CD4-positive, alpha-beta T cell treated with Interleukin-6 at 100 ng/mL for 8 hours (primary cell): ENCODE measurements at regions not wholly inside any gene's neighbourhood (a gene's known extent, or its start where the extent isn't known, plus 50 kb on each side); places are given as distances from the start of the nearest gene placed in this dataset.
"Not testable (repeated sequence)": the region's sequence is repeated elsewhere in the genome, so short reads cannot be mapped to it uniquely, and the experiment has no call there.

ENCODE experiments used
- DNase-seq: peaks from one replicate; pipeline ENCODE4 v3.0.0-alpha.2; 2020; ENCODE audit warnings: mixed read lengths, low spot score

DNA sequence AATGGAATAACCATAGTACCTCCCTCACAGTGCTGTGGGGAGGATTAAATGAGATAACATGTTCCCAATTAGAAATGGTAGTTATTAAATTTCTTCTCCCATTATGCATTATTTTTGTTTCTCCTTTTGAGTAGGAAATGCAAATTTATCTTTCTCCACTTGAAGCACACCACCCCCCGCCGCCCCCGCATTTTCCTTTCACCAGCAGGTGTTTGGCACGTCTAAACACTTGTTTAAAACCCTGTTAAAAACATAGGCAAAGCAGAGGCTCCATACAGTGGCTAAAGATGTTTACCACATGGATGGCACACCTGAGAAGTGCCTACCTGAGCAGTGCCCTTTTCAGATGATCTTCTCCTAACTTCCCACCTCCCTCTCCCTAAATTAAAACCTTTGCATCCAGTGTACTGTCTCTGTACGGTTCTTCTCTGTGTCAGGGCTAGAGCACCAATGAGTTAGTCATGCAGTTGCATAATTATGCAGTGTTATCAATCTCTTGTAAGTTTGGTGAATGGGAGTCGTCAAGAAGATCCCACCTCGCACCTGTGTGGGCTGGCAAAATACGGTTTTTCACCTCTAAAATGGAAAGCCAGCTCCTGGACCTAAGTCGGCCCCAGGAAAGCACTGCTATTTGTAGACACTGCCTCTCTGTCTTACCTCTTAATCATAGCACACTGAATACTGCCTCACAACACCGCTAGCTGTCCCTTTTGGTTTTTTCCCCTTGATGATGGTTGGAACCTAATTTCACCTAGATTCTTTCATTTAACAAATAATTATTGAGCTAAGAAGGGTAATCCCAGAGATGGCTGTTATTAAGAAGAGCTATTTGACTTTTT lies 122.0 kb downstream of the CT47B1 start:
- DNase-seq: no peak

DNA sequence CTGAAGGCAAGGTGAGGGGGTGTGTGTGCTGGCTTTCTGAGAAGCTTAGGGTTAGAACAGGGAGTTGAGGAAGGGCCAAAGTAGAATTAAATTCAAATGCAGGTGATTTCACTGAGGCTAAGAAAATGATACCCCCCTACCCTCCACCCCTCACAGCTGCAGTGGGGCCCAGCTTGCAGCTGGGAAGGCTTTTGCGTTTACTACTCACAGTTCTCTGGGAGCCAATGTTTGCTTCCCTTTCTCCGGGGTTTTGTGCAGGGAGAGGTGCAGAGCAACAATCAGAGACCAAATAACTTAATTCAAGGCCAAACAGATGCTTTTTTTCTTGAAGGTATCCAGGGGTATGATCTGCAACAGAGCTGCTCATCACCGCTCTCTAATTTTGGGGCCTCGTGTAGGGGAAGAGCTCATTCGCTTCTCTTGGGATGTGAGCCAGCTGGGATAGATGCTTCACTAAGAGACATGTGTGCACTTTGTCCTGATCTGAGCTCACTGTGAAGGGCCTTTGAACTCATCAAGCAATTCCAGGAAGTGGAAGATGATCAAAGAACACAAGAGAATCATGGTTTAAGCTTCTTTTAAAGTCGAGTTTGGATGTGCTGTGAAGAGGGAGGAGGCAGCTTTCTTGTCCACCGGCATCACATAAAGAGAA lies 122.7 kb upstream of the C1GALT1C1 start:
- no peak for DNase-seq

GRCh38 chrX:120751683-120752082 lies 121.8 kb upstream of the C1GALT1C1 start:
- DNase-seq: no peak

DNA sequence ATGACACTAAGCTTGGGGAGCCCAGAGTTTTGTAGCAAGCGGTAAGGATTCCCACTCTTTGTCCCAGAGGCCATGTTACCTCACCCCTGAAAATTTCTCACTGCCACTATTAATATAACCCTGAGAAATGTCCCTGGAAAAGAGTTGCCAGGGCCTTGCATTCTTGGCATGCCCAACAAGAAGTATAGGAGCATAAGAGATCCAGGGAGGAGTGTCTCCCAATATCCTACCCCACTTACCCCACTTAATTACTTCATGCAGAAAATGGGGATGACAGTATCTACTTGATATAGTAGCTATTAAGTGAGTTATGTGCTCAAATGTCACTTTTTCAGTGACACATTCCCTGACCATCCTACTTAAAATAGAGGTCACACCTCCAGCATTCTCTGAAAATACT lies 120.5 kb upstream of the C1GALT1C1 start:
- no peak for DNase-seq

GRCh38 chrX:120749141-120749846 lies 119.4 kb upstream of the C1GALT1C1 start:
- no peak for DNase-seq

GRCh38 chrX:120746153-120746552 lies 116.3 kb upstream of the C1GALT1C1 start:
- no peak for DNase-seq

DNA sequence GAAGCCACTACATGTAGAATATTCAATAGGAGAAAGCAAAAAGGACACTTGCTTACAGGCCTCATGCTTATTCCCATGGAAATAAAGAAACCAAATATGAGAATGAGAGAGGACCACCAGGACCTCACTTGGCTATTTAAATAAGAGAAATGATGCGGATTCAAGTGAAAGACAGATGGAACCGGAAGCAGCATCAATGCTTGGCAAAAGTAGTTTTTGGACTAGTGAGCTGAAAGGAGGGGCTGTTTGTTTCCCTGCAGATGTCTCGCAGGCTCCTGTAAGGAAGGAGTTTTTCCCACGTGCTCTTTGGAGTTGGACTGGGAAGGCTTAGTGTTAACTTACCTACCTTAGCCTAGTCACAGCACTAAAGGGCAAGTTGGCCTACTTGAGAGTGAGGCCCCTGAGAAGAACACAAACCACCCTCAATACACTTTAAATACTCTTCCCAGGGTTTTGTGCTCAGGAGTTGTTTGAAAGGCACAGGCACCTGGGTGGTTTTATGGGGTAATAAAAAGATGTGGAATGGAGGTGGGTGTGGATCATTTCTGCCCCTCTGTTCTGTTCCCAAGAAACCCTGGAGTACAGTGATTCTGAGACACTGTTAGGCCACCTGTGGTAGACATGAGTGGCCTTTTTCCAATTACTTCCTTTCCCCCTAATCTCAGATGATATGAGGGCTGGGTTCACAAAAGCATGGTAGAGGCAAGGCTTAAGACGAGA lies 113.3 kb upstream of the C1GALT1C1 start:
- DNase-seq: no peak

GRCh38 chrX:120741452-120741851 lies 111.6 kb upstream of the C1GALT1C1 start:
- no peak for DNase-seq

- no peak for DNase-seq
Observed at GRCh38 chrX:120740072-120740471, 110.2 kb upstream of the C1GALT1C1 start.

DNA sequence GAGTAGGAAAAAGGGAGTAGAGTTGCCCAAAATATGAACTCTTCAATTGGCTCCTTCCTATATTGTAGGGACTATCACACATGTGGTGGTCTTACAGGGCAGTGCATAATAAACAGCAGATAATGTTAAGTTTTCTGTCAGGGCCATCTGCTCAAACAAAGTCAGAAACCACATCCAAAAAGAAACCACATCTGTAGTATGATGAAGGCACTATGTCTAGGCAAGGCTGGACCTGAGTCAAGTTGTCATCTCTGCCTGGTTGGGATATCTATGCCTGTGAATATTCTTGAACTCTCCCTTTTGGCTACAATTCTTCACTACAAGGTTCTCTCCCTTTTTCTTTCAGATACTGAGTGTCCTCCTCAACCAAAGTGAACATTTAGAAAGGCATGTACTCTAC lies 109.4 kb upstream of the C1GALT1C1 start:
- no peak for DNase-seq

GRCh38 chrX:120736989-120737388 lies 107.1 kb upstream of the C1GALT1C1 start:
- DNase-seq: no peak

DNA sequence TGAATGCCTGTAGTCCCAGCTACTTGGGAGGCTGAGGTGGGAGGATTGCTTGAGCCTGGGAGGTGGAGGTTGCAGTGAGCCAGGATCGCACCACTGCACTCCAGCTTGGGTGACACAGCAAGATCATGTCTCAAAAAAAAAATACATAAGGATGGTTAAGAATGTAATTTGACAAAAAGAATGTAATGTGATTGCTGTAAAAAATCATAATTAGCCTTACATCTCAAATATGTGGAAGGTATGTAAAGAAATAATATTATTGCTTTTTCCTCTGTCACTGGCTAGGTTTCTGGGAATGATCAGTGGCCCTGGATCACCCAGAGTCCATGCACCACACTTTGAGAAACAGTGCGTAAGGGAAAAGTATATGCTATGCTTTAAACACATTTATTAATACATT lies 106.1 kb upstream of the C1GALT1C1 start:
- no peak for DNase-seq

GRCh38 chrX:120732879-120733278 lies 103.0 kb upstream of the C1GALT1C1 start:
- no peak for DNase-seq

DNA sequence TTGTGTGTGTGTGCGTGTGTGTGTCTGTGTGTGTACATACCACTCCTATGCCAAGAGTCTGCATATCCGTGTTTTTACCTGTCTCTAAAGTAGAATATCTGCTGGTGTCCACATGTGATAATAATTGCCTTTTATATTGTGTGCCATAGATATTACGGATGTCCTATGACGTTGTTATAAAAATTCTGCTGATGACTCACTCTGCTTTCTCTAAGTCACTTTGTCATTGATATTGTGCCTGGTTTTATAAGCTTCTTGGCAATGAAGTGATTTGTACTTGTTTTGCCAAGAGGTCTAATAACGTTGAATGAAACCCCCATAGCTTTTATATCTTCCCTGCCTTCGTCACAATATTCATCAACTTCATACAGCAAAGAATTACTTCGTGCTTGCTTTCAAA lies 102.6 kb upstream of the C1GALT1C1 start:
- no peak for DNase-seq

GRCh38 chrX:120731386-120731785 lies 101.5 kb upstream of the C1GALT1C1 start:
- no peak for DNase-seq

DNA sequence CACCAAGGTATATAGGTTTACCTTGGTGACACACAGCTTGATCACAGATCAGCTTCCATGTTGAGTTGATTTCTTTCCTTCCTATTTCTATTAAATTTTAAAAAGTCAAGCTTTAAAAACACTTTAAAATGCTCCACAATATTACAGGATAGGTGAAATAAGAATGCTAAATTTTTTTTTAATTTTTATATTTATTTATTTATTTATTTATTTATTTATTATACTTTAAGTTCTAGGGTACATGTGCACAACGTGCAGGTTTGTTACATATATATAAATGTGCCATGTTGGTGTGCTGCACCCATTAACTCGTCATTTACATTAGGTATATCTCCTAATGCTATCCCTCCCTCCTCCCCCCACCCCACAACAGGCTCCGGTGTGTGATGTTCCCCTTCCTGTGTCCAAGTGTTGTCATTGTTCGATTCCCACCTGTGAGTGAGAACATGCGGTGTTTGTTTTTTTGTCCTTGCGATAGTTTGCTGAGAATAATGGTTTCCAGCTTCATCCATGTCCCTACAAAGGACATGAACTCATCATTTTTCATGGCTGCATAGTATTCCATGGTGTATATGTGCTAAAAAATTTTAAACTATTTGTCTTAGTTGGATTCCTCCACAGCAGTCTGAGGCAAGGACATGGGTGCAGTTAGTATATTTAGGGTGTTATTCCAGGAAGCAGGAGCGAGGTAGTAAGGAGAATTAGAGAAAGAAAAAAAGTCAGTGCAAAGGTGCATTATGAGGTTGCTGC lies 99.8 kb upstream of the C1GALT1C1 start:
- not testable (repeated sequence) for DNase-seq

DNA sequence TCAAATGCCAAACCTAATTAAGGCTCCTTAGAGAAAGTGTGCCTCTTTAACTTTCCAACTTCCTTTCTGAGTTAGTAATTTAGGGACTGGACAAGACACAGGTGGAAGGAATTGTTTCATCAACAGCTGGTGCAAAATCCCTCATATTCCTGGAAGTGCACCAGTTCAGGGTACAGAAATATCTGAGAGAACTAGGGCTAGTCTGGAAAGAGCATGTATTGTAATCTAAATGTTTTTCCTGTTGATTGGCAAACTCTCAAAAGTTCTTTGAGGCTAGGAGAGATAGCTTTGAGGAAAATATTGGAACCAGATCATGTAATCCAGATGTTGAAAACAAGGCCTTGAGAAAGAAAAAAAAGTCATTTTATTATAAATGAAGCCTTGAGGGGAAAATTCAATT lies 98.1 kb upstream of the C1GALT1C1 start:
- no peak for DNase-seq

- no peak for DNase-seq
Observed at GRCh38 chrX:120727452-120727851, 97.6 kb upstream of the C1GALT1C1 start.

- no peak for DNase-seq
Observed at GRCh38 chrX:120726294-120726693, 96.4 kb upstream of the C1GALT1C1 start.

- no peak for DNase-seq
Observed at GRCh38 chrX:120725874-120726273, 96.0 kb upstream of the C1GALT1C1 start.

DNA sequence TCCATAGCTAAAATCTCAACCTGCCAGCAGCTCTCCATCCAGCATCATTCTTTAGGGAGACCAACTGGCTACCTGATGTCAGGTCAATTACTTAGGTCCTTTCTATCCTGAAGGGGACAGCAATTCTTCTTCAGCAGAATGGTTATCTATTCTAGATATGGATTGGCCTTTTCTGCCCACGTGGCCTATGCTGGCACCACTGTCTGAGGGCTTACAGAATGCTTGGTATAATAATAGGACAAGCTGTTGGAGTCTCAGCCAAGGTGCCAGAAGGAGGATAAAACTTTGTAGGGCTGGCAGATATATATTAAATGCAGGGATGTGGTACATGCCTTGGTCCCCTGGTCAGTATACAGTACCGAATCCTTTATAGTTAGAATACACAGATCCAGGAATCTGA lies 89.8 kb upstream of the C1GALT1C1 start:
- no peak for DNase-seq

DNA sequence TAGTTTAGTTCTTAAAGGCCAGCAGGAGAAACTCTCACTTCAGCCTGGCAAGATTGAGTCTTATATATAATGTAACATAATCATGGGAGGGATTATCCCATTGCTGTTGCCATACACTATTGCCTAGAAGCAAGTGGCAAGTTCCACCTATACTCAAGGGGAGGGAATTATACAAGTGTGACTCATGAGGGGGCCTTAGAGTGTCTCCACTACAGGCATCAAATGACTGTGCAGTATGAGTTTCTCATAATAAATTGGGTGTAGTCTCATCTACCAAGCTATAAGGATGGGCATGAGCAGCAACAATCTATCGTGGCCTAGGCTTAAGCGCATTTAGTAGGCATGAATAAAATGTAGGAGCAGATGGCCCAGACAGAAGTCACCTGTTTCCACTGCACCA lies 89.1 kb upstream of the C1GALT1C1 start:
- no peak for DNase-seq
